ENCODE measurements at regions not wholly inside any gene's neighbourhood (a gene's known extent, or its start where the extent isn't known, plus 50 kb on each side); places are given as distances from the start of the nearest gene placed in this dataset.

- Histone ChIP-seq H3K36me3 (no peaks in the 10 kb centered on the region), H3K9me3 (no peaks in the 10 kb centered on the region), H3K27ac (no peak overlapping the region), H3K4me1 (no peaks in the 10 kb centered on the region), H3K27me3 (no peaks in the 10 kb centered on the region), H3K4me3 (no peak overlapping the region)
- no peak for DNase-seq
- intact Hi-C loops (cut with DNase I; ENCODE audit: low total_unique reads), result no loop called here
- TF ChIP-seq CTCF (IDR thresholded peaks at IDR 0.05) (no peak), POLR2A (IDR thresholded peaks at IDR 0.05) (no peak)
Measured at GRCh38 chrX:78543281-78543680, 115.8 kb downstream of the RTL3 start.

- no peak for DNase-seq
- intact Hi-C loops (cut with DNase I; ENCODE audit: low total_unique reads), result no loop called here
Measured at GRCh38 chrX:78540171-78540570, 119.0 kb downstream of the RTL3 start.

GRCh38 chrX:78534221-78534620 is 124.9 kb downstream of the RTL3 start:
- Histone ChIP-seq H3K27ac (peak overlapping the region in 1 of 2 donors; percentile 6), H3K9me3 (no peaks in the 10 kb centered on the region), H3K4me3 (no peak overlapping the region), H3K4me1 (no peaks in the 10 kb centered on the region), H3K36me3 (no peaks in the 10 kb centered on the region), H3K27me3 (no peaks in the 10 kb centered on the region)
- TF ChIP-seq CTCF (IDR thresholded peaks at IDR 0.05), result no peak
- TF ChIP-seq POLR2A (IDR thresholded peaks at IDR 0.05), result no peak
- intact Hi-C loops (cut with DNase I; ENCODE audit: low total_unique reads), result no loop called here
- no peak for DNase-seq

More at GRCh38 chrX:78540171-78540570, 119.0 kb downstream of the RTL3 start:
- no peaks in the 10 kb centered on the region for H3K4me1 ChIP-seq
- TF ChIP-seq POLR2A (IDR thresholded peaks at IDR 0.05) (no peak), CTCF (IDR thresholded peaks at IDR 0.05) (no peak)
- H3K4me3 ChIP-seq, result no peak overlapping the region
- H3K9me3 ChIP-seq, result no peaks in the 10 kb centered on the region
- no peak overlapping the region for H3K27ac ChIP-seq
- H3K36me3 ChIP-seq, result no peaks in the 10 kb centered on the region
- H3K27me3 ChIP-seq, result no peaks in the 10 kb centered on the region

- Histone ChIP-seq H3K4me3 (no peak overlapping the region), H3K36me3 (no peaks in the 10 kb centered on the region), H3K27ac (peak overlapping the region in 1 of 2 donors; percentile 12), H3K4me1 (no peaks in the 10 kb centered on the region), H3K9me3 (no peaks in the 10 kb centered on the region), H3K27me3 (no peaks in the 10 kb centered on the region)
- TF ChIP-seq CTCF (IDR thresholded peaks at IDR 0.05), result no peak
- no peak for TF ChIP-seq POLR2A (IDR thresholded peaks at IDR 0.05)
- intact Hi-C loops (cut with DNase I; ENCODE audit: low total_unique reads), result no loop called here
- DNase-seq, result no peak
Measured at GRCh38 chrX:78532363-78532762, 126.8 kb downstream of the RTL3 start.

GRCh38 chrX:78527818-78528217 is 131.3 kb downstream of the RTL3 start:
- no peak for DNase-seq
- H3K27ac ChIP-seq, result no peak overlapping the region
- no peaks in the 10 kb centered on the region for H3K27me3 ChIP-seq
- intact Hi-C loops (cut with DNase I; ENCODE audit: low total_unique reads), result no loop called here
- H3K36me3 ChIP-seq, result no peaks in the 10 kb centered on the region
- no peak overlapping the region for H3K4me3 ChIP-seq
- TF ChIP-seq POLR2A (IDR thresholded peaks at IDR 0.05) (no peak), CTCF (IDR thresholded peaks at IDR 0.05) (no peak)
- no peaks in the 10 kb centered on the region for H3K4me1 ChIP-seq
- H3K9me3 ChIP-seq, result no peaks in the 10 kb centered on the region
